ENCODE measurements at regions not wholly inside any gene's neighbourhood (a gene's known extent, or its start where the extent isn't known, plus 50 kb on each side); places are given as distances from the start of the nearest gene placed in this dataset.

GRCh38 chr17:73841431-73842060 is 197.3 kb upstream of the SDK2 start:
- Histone ChIP-seq H3K79me1 (replicated peaks; ENCODE audit: low read length, poor library complexity, severe bottlenecking) (no peaks in the 10 kb centered on the region), H2BK5ac (ENCODE audit: low read depth, low read length, poor library complexity, severe bottlenecking) (no peak overlapping the region), H3K14ac (ENCODE audit: low read length in 2 of 2) (no peak overlapping the region), H3K4me1 (ENCODE audit: control insufficient read depth, insufficient read depth, low read depth, low read length) (no peaks in the 10 kb centered on the region), H3K36me3 (ENCODE audit: control insufficient read depth in 1 of 2, insufficient read depth in 2 of 2, low read depth in 1 of 2, low read length in 2 of 2) (no peaks in the 10 kb centered on the region), H2BK12ac (ENCODE audit: low read length in 2 of 2) (no peak overlapping the region), H2AK5ac (ENCODE audit: low read length, severe bottlenecking) (no peak overlapping the region), H3K4ac (ENCODE audit: low read depth in 1 of 2, low read length in 2 of 2) (no peak overlapping the region), H2BK15ac (ENCODE audit: low read depth, poor library complexity, severe bottlenecking) (no peak overlapping the region), H3K18ac (ENCODE audit: low read depth in 1 of 2, low read length in 2 of 2) (no peak overlapping the region), H3K23ac (ENCODE audit: low read length in 2 of 2) (no peak overlapping the region), H2BK120ac (ENCODE audit: low read depth, low read length) (no peak overlapping the region), H3K9ac (ENCODE audit: low read length) (no peak overlapping the region), H2AFZ (ENCODE audit: low read depth, low read length) (no peak overlapping the region), H3K9me3 (ENCODE audit: control insufficient read depth, low read length) (peaks cover 8% of the 10 kb centered on the region), H3K4me3 (ENCODE audit: insufficient read depth in 1 of 2, low read depth in 1 of 2, low read length in 2 of 2) (no peak overlapping the region), H3K27me3 (ENCODE audit: control insufficient read depth in 1 of 2, insufficient read depth in 1 of 2, low read length in 2 of 2) (peaks cover 0 to 77% of the 10 kb centered on the region in 2 experiments), H3K27ac (ENCODE audit: low read length, poor library complexity, severe bottlenecking) (no peak overlapping the region), H4K91ac (ENCODE audit: low read length) (no peak overlapping the region), H3K4me2 (ENCODE audit: low read length, poor library complexity, severe bottlenecking) (no peak overlapping the region), H4K8ac (ENCODE audit: low read length) (no peak overlapping the region)
- DNase-seq, result no peak
- WGBS, result 64% methylated on average over 3 of the region's 3 CpGs

- Histone ChIP-seq H3K9me3 (ENCODE audit: control insufficient read depth, low read length) (no peaks in the 10 kb centered on the region), H4K91ac (ENCODE audit: low read length) (no peak overlapping the region), H3K4me2 (ENCODE audit: low read length, poor library complexity, severe bottlenecking) (no peak overlapping the region), H2BK5ac (ENCODE audit: low read depth, low read length, poor library complexity, severe bottlenecking) (no peak overlapping the region), H3K4ac (ENCODE audit: low read depth in 1 of 2, low read length in 2 of 2) (no peak overlapping the region), H3K4me3 (ENCODE audit: insufficient read depth in 1 of 2, low read depth in 1 of 2, low read length in 2 of 2) (no peak overlapping the region), H3K18ac (ENCODE audit: low read depth in 1 of 2, low read length in 2 of 2) (no peak overlapping the region), H3K27ac (ENCODE audit: low read length, poor library complexity, severe bottlenecking) (no peak overlapping the region), H2AK5ac (ENCODE audit: low read length, severe bottlenecking) (no peak overlapping the region), H3K79me1 (replicated peaks; ENCODE audit: low read length, poor library complexity, severe bottlenecking) (no peaks in the 10 kb centered on the region), H3K23ac (ENCODE audit: low read length in 2 of 2) (no peak overlapping the region), H4K8ac (ENCODE audit: low read length) (no peak overlapping the region), H2AFZ (ENCODE audit: low read depth, low read length) (no peak overlapping the region), H3K4me1 (ENCODE audit: control insufficient read depth, insufficient read depth, low read depth, low read length) (no peaks in the 10 kb centered on the region), H2BK120ac (ENCODE audit: low read depth, low read length) (no peak overlapping the region), H2BK12ac (ENCODE audit: low read length in 2 of 2) (no peak overlapping the region), H3K27me3 (ENCODE audit: control insufficient read depth in 1 of 2, insufficient read depth in 1 of 2, low read length in 2 of 2) (peaks cover 0 to 89% of the 10 kb centered on the region in 2 experiments), H3K9ac (ENCODE audit: low read length) (no peak overlapping the region), H3K36me3 (ENCODE audit: control insufficient read depth in 1 of 2, insufficient read depth in 2 of 2, low read depth in 1 of 2, low read length in 2 of 2) (no peaks in the 10 kb centered on the region), H3K14ac (ENCODE audit: low read length in 2 of 2) (no peak overlapping the region), H2BK15ac (ENCODE audit: low read depth, poor library complexity, severe bottlenecking) (no peak overlapping the region)
- DNase-seq, result no peak
- WGBS, result 89% methylated on average over 11 of the region's 12 CpGs
Measured at GRCh38 chr17:73847952-73848351, 203.7 kb upstream of the SDK2 start.

- peaks cover 16% of the 10 kb centered on the region for H3K9me3 ChIP-seq (ENCODE audit: control insufficient read depth, low read length)
- H2BK12ac ChIP-seq (ENCODE audit: low read length in 2 of 2), result no peak overlapping the region
- H2BK15ac ChIP-seq (ENCODE audit: low read depth, poor library complexity, severe bottlenecking), result no peak overlapping the region
- no peak overlapping the region for H4K91ac ChIP-seq (ENCODE audit: low read length)
- no peak overlapping the region for H3K4me2 ChIP-seq (ENCODE audit: low read length, poor library complexity, severe bottlenecking)
- H3K4ac ChIP-seq (ENCODE audit: low read depth in 1 of 2, low read length in 2 of 2), result no peak overlapping the region
- H3K27me3 ChIP-seq (ENCODE audit: control insufficient read depth in 1 of 2, insufficient read depth in 1 of 2, low read length in 2 of 2), result peaks cover 0 to 82% of the 10 kb centered on the region in 2 experiments
- no peak for DNase-seq
- no peaks in the 10 kb centered on the region for H3K4me1 ChIP-seq (ENCODE audit: control insufficient read depth, insufficient read depth, low read depth, low read length)
- WGBS, result 77% methylated on average over 3 of the region's 3 CpGs
- no peak overlapping the region for H3K23ac ChIP-seq (ENCODE audit: low read length in 2 of 2)
- H3K4me3 ChIP-seq (ENCODE audit: insufficient read depth in 1 of 2, low read depth in 1 of 2, low read length in 2 of 2), result no peak overlapping the region
- no peak overlapping the region for H2AK5ac ChIP-seq (ENCODE audit: low read length, severe bottlenecking)
- H4K8ac ChIP-seq (ENCODE audit: low read length), result no peak overlapping the region
- no peak overlapping the region for H3K14ac ChIP-seq (ENCODE audit: low read length in 2 of 2)
- no peak overlapping the region for H3K9ac ChIP-seq (ENCODE audit: low read length)
- H3K27ac ChIP-seq (ENCODE audit: low read length, poor library complexity, severe bottlenecking), result no peak overlapping the region
- no peaks in the 10 kb centered on the region for H3K36me3 ChIP-seq (ENCODE audit: control insufficient read depth in 1 of 2, insufficient read depth in 2 of 2, low read depth in 1 of 2, low read length in 2 of 2)
- H2BK120ac ChIP-seq (ENCODE audit: low read depth, low read length), result no peak overlapping the region
- H2BK5ac ChIP-seq (ENCODE audit: low read depth, low read length, poor library complexity, severe bottlenecking), result no peak overlapping the region
- no peak overlapping the region for H3K18ac ChIP-seq (ENCODE audit: low read depth in 1 of 2, low read length in 2 of 2)
- H3K79me1 ChIP-seq (replicated peaks; ENCODE audit: low read length, poor library complexity, severe bottlenecking), result no peaks in the 10 kb centered on the region
- H2AFZ ChIP-seq (ENCODE audit: low read depth, low read length), result no peak overlapping the region
Measured at GRCh38 chr17:73850426-73850825, 206.2 kb upstream of the SDK2 start.

DNA sequence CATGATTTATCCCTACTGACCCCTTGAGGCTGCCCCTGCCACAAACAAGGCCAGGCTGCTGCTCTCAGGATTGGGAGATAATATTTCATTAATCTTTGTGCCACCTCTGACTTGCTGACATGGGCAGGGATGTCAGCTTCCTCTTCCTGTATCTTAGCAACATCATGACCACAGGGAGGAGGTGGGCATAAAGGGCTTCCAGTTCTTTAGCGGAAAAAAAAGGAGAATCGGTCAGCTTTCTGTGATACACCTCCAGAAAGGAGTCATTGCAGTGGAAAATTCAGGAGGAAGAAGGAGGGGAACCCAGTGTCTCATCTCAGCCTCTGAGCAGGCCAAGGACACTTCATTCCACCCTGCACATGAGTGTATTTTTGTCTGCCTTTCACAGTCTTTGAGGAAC is 206.8 kb upstream of the SDK2 start:
- no peak overlapping the region for H3K18ac ChIP-seq (ENCODE audit: low read depth in 1 of 2, low read length in 2 of 2)
- peaks cover 0 to 75% of the 10 kb centered on the region in 2 experiments for H3K27me3 ChIP-seq (ENCODE audit: control insufficient read depth in 1 of 2, insufficient read depth in 1 of 2, low read length in 2 of 2)
- no peak overlapping the region for H2AK5ac ChIP-seq (ENCODE audit: low read length, severe bottlenecking)
- no peak overlapping the region for H2BK5ac ChIP-seq (ENCODE audit: low read depth, low read length, poor library complexity, severe bottlenecking)
- H2BK15ac ChIP-seq (ENCODE audit: low read depth, poor library complexity, severe bottlenecking), result no peak overlapping the region
- H3K9me3 ChIP-seq (ENCODE audit: control insufficient read depth, low read length), result peaks cover 19% of the 10 kb centered on the region
- no peak overlapping the region for H4K8ac ChIP-seq (ENCODE audit: low read length)
- H2BK12ac ChIP-seq (ENCODE audit: low read length in 2 of 2), result no peak overlapping the region
- no peak overlapping the region for H4K91ac ChIP-seq (ENCODE audit: low read length)
- H2BK120ac ChIP-seq (ENCODE audit: low read depth, low read length), result no peak overlapping the region
- H3K79me1 ChIP-seq (replicated peaks; ENCODE audit: low read length, poor library complexity, severe bottlenecking), result no peaks in the 10 kb centered on the region
- WGBS, result 84% methylated on average over 2 of the region's 2 CpGs
- no peak overlapping the region for H3K4ac ChIP-seq (ENCODE audit: low read depth in 1 of 2, low read length in 2 of 2)
- H3K9ac ChIP-seq (ENCODE audit: low read length), result no peak overlapping the region
- no peaks in the 10 kb centered on the region for H3K36me3 ChIP-seq (ENCODE audit: control insufficient read depth in 1 of 2, insufficient read depth in 2 of 2, low read depth in 1 of 2, low read length in 2 of 2)
- no peak overlapping the region for H3K23ac ChIP-seq (ENCODE audit: low read length in 2 of 2)
- no peak overlapping the region for H2AFZ ChIP-seq (ENCODE audit: low read depth, low read length)
- no peak overlapping the region for H3K14ac ChIP-seq (ENCODE audit: low read length in 2 of 2)
- H3K4me2 ChIP-seq (ENCODE audit: low read length, poor library complexity, severe bottlenecking), result no peak overlapping the region
- no peak overlapping the region for H3K27ac ChIP-seq (ENCODE audit: low read length, poor library complexity, severe bottlenecking)
- H3K4me3 ChIP-seq (ENCODE audit: insufficient read depth in 1 of 2, low read depth in 1 of 2, low read length in 2 of 2), result no peak overlapping the region
- H3K4me1 ChIP-seq (ENCODE audit: control insufficient read depth, insufficient read depth, low read depth, low read length), result no peaks in the 10 kb centered on the region
- DNase-seq, result no peak

Measured in mesenchymal stem cell (in vitro differentiated cells and primary cell).